IMR-90 (cell line): ENCODE measurements at regions not wholly inside any gene's neighbourhood (a gene's known extent, or its start where the extent isn't known, plus 50 kb on each side); places are given as distances from the start of the nearest gene placed in this dataset.

Experiments used
- ATAC-seq: fragments of 200-7000 bp; cut with Tn5 transposase; 2 replicates; pipeline ENCODE4 v1.9.1; 2020; ENCODE audit warnings: low read depth, mild to moderate bottlenecking, moderate library complexity
- BruUV-seq: library from RNA; stranded (reverse); fragments of 400-500 nt; replicated peaks from 2 replicates; lab custom pipeline; 2021; lab: Mats Ljungman, UMichigan
- CTCF ChIA-PET: fragments of 300-600 bp; formaldehyde crosslinking; extraction: SDS; loops from one replicate; lab custom pipeline; 2021; ENCODE audit warnings: antibody characterized with exemption; lab: Yijun Ruan, JAX
- POLR2A ChIA-PET: fragments of 300-600 bp; sonication (Branson Sonifier 250); formaldehyde crosslinking; loops from one replicate; lab custom pipeline; 2022; ENCODE audit warnings: antibody characterized with exemption; ENCODE audit not compliant: unreplicated experiment; lab: Charles Lee
- DNase-seq: peaks from one replicate; pipeline ENCODE4 v3.0.0; 2013
- H2AFZ ChIP-seq: replicated peaks from 2 replicates; pipeline ENCODE3; 2013; ENCODE audit warnings: low read length, mild to moderate bottlenecking; ENCODE audit not compliant: poor library complexity
- H2AK5ac ChIP-seq: 2 replicates; pipeline ENCODE4 v1.6.1; 2013; ENCODE audit warnings: low read depth, low read length, inconsistent platforms
- H2AK9ac ChIP-seq: replicated peaks from 2 replicates; pipeline ENCODE3; 2013; ENCODE audit warnings: mild to moderate bottlenecking, low read depth, low read length, moderate library complexity; ENCODE audit not compliant: poor library complexity
- H2BK120ac ChIP-seq: 2 replicates; pipeline ENCODE4 v1.6.1; 2013; ENCODE audit warnings: low read depth, low read length, inconsistent platforms
- H2BK15ac ChIP-seq: 3 replicates; pipeline ENCODE4 v1.6.1; 2013; ENCODE audit warnings: low read depth, low read length, inconsistent platforms
- H2BK20ac ChIP-seq: 2 replicates; pipeline ENCODE4 v1.6.1; 2013; ENCODE audit warnings: low read depth, mild to moderate bottlenecking, inconsistent platforms, low read length, moderate library complexity
- H2BK5ac ChIP-seq: 2 replicates; pipeline ENCODE4 v1.6.1; 2013; ENCODE audit warnings: mild to moderate bottlenecking, low read depth, low read length, inconsistent platforms; ENCODE audit not compliant: poor library complexity, severe bottlenecking
- H3K14ac ChIP-seq: replicated peaks from 2 replicates; pipeline ENCODE4 v1.6.1; 2013; ENCODE audit warnings: low read depth, low read length, inconsistent platforms
- H3K18ac ChIP-seq: 2 replicates; pipeline ENCODE4 v1.6.1; 2013; ENCODE audit warnings: low read depth, low read length, control low read depth
- H3K23ac ChIP-seq: 2 replicates; pipeline ENCODE4 v1.6.1; 2013; ENCODE audit warnings: low read depth, low read length, inconsistent platforms
- H3K27ac ChIP-seq: 2 replicates; pipeline ENCODE4 v1.5.1; 2013; ENCODE audit warnings: mild to moderate bottlenecking, control low read depth, low read length; ENCODE audit not compliant: insufficient read depth
- H3K27me3 ChIP-seq: 2 replicates; pipeline ENCODE4 v1.6.1; 2013; ENCODE audit warnings: low read length; ENCODE audit not compliant: control insufficient read depth, insufficient read depth
- H3K36me3 ChIP-seq: 2 replicates; pipeline ENCODE4 v1.6.1; 2013; ENCODE audit warnings: low read length, mixed read lengths; ENCODE audit not compliant: control insufficient read depth, insufficient read depth
- H3K4ac ChIP-seq: 2 replicates; pipeline ENCODE4 v1.6.1; 2013; ENCODE audit warnings: low read depth, low read length, inconsistent platforms
- H3K4me1 ChIP-seq: 2 replicates; pipeline ENCODE4 v1.6.1; 2013; ENCODE audit warnings: low read length, mixed read lengths; ENCODE audit not compliant: control insufficient read depth, insufficient read depth
- H3K4me2 ChIP-seq: 2 replicates; pipeline ENCODE4 v1.6.1; 2013; ENCODE audit warnings: low read depth, mild to moderate bottlenecking, control low read depth, low read length, moderate library complexity
- H3K4me3 ChIP-seq: 2 replicates; pipeline ENCODE4 v1.5.1; 2013; ENCODE audit warnings: low read depth, mild to moderate bottlenecking, control low read depth, low read length, moderate library complexity; ENCODE audit not compliant: insufficient read depth
- H3K56ac ChIP-seq: 2 replicates; pipeline ENCODE4 v1.6.1; 2013; ENCODE audit warnings: low read length, inconsistent platforms; ENCODE audit not compliant: insufficient read depth; ENCODE audit errors: extremely low read depth
- H3K79me1 ChIP-seq, 2 experiments: 2 replicates each; pipeline ENCODE4 v1.6.1; 2013; ENCODE audit warnings: low read length in 2 of 2, inconsistent platforms in 1 of 2, low read depth in 1 of 2
- H3K9ac ChIP-seq: 2 replicates; pipeline ENCODE4 v1.6.1; 2013; ENCODE audit warnings: low read depth, low read length, control low read depth
- H3K9me1 ChIP-seq: 2 replicates; pipeline ENCODE4 v1.6.1; 2013; ENCODE audit warnings: low read length, inconsistent platforms; ENCODE audit not compliant: insufficient read depth
- H3K9me3 ChIP-seq: 2 replicates; pipeline ENCODE4 v1.6.1; 2013; ENCODE audit warnings: low read length; ENCODE audit not compliant: control insufficient read depth, insufficient read depth
- H4K20me1 ChIP-seq: 2 replicates; pipeline ENCODE4 v1.6.1; 2013; ENCODE audit warnings: low read length, inconsistent platforms; ENCODE audit not compliant: insufficient read depth
- H4K5ac ChIP-seq: 2 replicates; pipeline ENCODE4 v1.6.1; 2013; ENCODE audit warnings: mild to moderate bottlenecking, low read depth, low read length, control low read depth
- H4K8ac ChIP-seq, 2 experiments: 2 replicates each; pipeline ENCODE4 v1.6.1; 2013; ENCODE audit warnings: low read depth in 2 of 2, low read length in 2 of 2, control low read depth in 1 of 2, inconsistent platforms in 1 of 2
- H4K91ac ChIP-seq: 2 replicates; pipeline ENCODE4 v1.6.1; 2013; ENCODE audit warnings: low read depth, low read length, inconsistent platforms; ENCODE audit not compliant: insufficient read depth
- BHLHE40 ChIP-seq: fragments of 150-350 bp; IDR thresholded peaks from 2 replicates; pipeline ENCODE4 v1.6.1; 2016; ENCODE audit warnings: mild to moderate bottlenecking, low read depth, low read length
- CEBPB ChIP-seq: IDR thresholded peaks from 2 replicates; pipeline ENCODE4 v1.6.1; 2012; ENCODE audit warnings: low read depth, low read length, improper control_type of control experiment
- CHD1 ChIP-seq: IDR thresholded peaks from 2 replicates; pipeline ENCODE4 v1.6.1; 2012; ENCODE audit warnings: low read depth, low read length, improper control_type of control experiment
- CTCF ChIP-seq: conservative IDR thresholded peaks from 2 replicates; pipeline ENCODE4 v1.5.1; 2012; ENCODE audit warnings: mild to moderate bottlenecking, low read depth, low read length, improper control_type of control experiment
- ELK1 ChIP-seq: fragments of 150-350 bp; IDR thresholded peaks from 2 replicates; pipeline ENCODE4 v1.6.1; 2016; ENCODE audit warnings: low read depth, mild to moderate bottlenecking, low read length, moderate library complexity, borderline replicate concordance
- FOS ChIP-seq: fragments of 150-350 bp; IDR thresholded peaks from 2 replicates; pipeline ENCODE4 v1.6.1; 2016; ENCODE audit warnings: low read depth, low read length
- MAFK ChIP-seq: IDR thresholded peaks from 2 replicates; pipeline ENCODE4 v1.6.1; 2012; ENCODE audit warnings: low read depth, low read length, improper control_type of control experiment
- MAZ ChIP-seq: IDR thresholded peaks from 2 replicates; pipeline ENCODE4 v1.6.1; 2012; ENCODE audit warnings: low read depth, mild to moderate bottlenecking, low read length, improper control_type of control experiment, moderate library complexity, borderline replicate concordance
- MXI1 ChIP-seq: IDR thresholded peaks from 2 replicates; pipeline ENCODE4 v1.6.1; 2012; ENCODE audit warnings: low read depth, mild to moderate bottlenecking, low read length, moderate library complexity, borderline replicate concordance
- NFE2L2 ChIP-seq: fragments of 150-350 bp; IDR thresholded peaks from 2 replicates; pipeline ENCODE4 v1.6.1; 2016; ENCODE audit warnings: low read depth, mild to moderate bottlenecking, low read length
- POLR2A ChIP-seq: IDR thresholded peaks from 2 replicates; pipeline ENCODE4 v1.6.1; 2012; ENCODE audit warnings: mild to moderate bottlenecking, low read depth, low read length
- RAD21 ChIP-seq: IDR thresholded peaks from 2 replicates; pipeline ENCODE4 v1.6.1; 2012; ENCODE audit warnings: low read length, improper control_type of control experiment
- RCOR1 ChIP-seq: IDR thresholded peaks from 2 replicates; pipeline ENCODE4 v1.6.1; 2012; ENCODE audit warnings: mild to moderate bottlenecking, low read length, improper control_type of control experiment; ENCODE audit not compliant: insufficient replicate concordance
- RFX5 ChIP-seq: IDR thresholded peaks from 2 replicates; pipeline ENCODE4 v1.8.0; 2012; ENCODE audit warnings: low read depth, mild to moderate bottlenecking, low read length, moderate library complexity
- SMC3 ChIP-seq: fragments of 150-350 bp; IDR thresholded peaks from 2 replicates; pipeline ENCODE4 v1.6.1; 2016; ENCODE audit warnings: low read depth, mild to moderate bottlenecking, antibody characterized with exemption, low read length, moderate library complexity
- USF2 ChIP-seq: fragments of 150-350 bp; IDR thresholded peaks from 2 replicates; pipeline ENCODE4 v1.6.1; 2017; ENCODE audit warnings: mild to moderate bottlenecking, antibody characterized with exemption, low read length, low read depth
- WGBS, 2 experiments: methylation state at CpG; one replicate each; pipeline versions ENCODE4 v1.1.5 to v1.1.7; 2013; ENCODE audit warnings: missing lambda C conversion rate in 2 of 2; ENCODE audit not compliant: insufficient read length in 1 of 2; ENCODE audit errors: extremely low coverage in 2 of 2; 5-methylcytosine and 5-hydroxymethylcytosine counted together
- dilution Hi-C: fragments of 300-500 bp; cut with HindIII; formaldehyde crosslinking; loops from one replicate; pipeline ENCODE4 v1.14.3; 2018; ENCODE audit warnings: low sequenced_read_pairs; ENCODE audit not compliant: unreplicated experiment
- in situ Hi-C: fragments of 300-500 bp; cut with MboI; formaldehyde crosslinking; loops from 3 replicates; pipeline ENCODE4 v1.14.3; 2019; ENCODE audit warnings: low sequenced_read_pairs, inconsistent platforms, mixed read lengths
- intact Hi-C: fragments of 100-400 bp; cut with micrococcal nuclease; formaldehyde crosslinking; loops from 2 replicates; pipeline ENCODE4 v1.10.0; 2022

- H3K36me3 ChIP-seq = no peaks in the 10 kb centered on the region
- DNase-seq (no peak), ATAC-seq (no peak)
- H3K79me1 ChIP-seq = no peaks in the 10 kb centered on the region
- no peak overlapping the region for H3K4me3 ChIP-seq
- intact Hi-C loops (no loop called here), dilution Hi-C loops (no loop called here), in situ Hi-C loops (no loop called here)
- no peak overlapping the region for H3K56ac ChIP-seq
- H4K20me1 ChIP-seq = no peaks in the 10 kb centered on the region
- H2BK15ac ChIP-seq = no peak overlapping the region
- H3K4ac ChIP-seq = no peak overlapping the region
- WGBS, 2 experiments = no CpG with 5 or more reads among the region's 2 CpGs
- no peak overlapping the region for H3K14ac ChIP-seq
- no peak overlapping the region for H2AFZ ChIP-seq
- H2BK20ac ChIP-seq = no peak overlapping the region
- TF ChIP-seq FOS (no peak), SMC3 (no peak), NFE2L2 (no peak), MXI1 (no peak), POLR2A (no peak), RFX5 (no peak), CHD1 (no peak), ELK1 (no peak), CTCF (no peak), CEBPB (no peak), RCOR1 (no peak), MAZ (no peak), MAFK (no peak), USF2 (no peak), BHLHE40 (no peak), RAD21 (no peak)
- H3K9ac ChIP-seq = no peak overlapping the region
- no peaks in the 10 kb centered on the region for H3K27me3 ChIP-seq
- H4K8ac ChIP-seq = no peak overlapping the region
- H3K4me1 ChIP-seq = no peaks in the 10 kb centered on the region
- no peak overlapping the region for H3K18ac ChIP-seq
- H3K27ac ChIP-seq = no peak overlapping the region
- no peak overlapping the region for H2BK120ac ChIP-seq
- no peak overlapping the region for H2AK5ac ChIP-seq
- H3K4me2 ChIP-seq = no peak overlapping the region
- POLR2A ChIA-PET = no interaction called here
- no TSS peak for BruUV-seq
- H2BK5ac ChIP-seq = no peak overlapping the region
- H4K91ac ChIP-seq = no peak overlapping the region
- CTCF ChIA-PET = no interaction called here
- H3K9me3 ChIP-seq = no peaks in the 10 kb centered on the region
- H4K5ac ChIP-seq = no peak overlapping the region
- no peak overlapping the region for H2AK9ac ChIP-seq
- no peaks in the 10 kb centered on the region for H3K9me1 ChIP-seq
- H3K23ac ChIP-seq = no peak overlapping the region
Measured at GRCh38 chr1:69426401-69426800, 141.3 kb upstream of the LRRC7 start.
